ENCODE measurements at regions not wholly inside any gene's neighbourhood (a gene's known extent, or its start where the extent isn't known, plus 50 kb on each side); places are given as distances from the start of the nearest gene placed in this dataset.
"Not testable (repeated sequence)": the region's sequence is repeated elsewhere in the genome, so short reads cannot be mapped to it uniquely, and the experiment has no call there.

DNA sequence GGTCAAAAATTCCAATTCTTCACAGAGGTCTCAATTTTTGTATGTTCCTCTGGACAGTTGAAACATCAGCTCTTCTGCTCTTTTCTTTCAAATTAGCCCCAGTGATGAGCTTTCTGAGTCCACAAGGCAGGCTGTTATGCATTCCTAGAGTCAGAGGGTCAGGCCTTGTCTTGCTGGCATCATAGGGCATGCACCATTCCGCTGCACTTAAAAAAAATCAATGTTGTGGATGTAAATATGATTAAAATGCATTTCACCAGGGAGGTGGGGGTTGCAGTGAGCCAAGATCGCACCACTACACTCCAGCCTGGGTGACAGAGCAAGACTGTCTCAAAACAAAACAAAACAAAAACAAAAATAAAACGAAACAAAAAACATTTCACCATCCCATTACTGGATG, 465.3 kb downstream of the EIPR1 start:
- Histone ChIP-seq H3K9ac (ENCODE audit: low read length) (no peak overlapping the region), H3K27me3 (ENCODE audit: control insufficient read depth, insufficient read depth, low read length) (no peaks in the 10 kb centered on the region), H3K36me3 (ENCODE audit: control insufficient read depth, insufficient read depth, low read length) (no peaks in the 10 kb centered on the region), H3K4me1 (ENCODE audit: control insufficient read depth, insufficient read depth, low read length) (no peaks in the 10 kb centered on the region), H3K4me3 (ENCODE audit: low read length) (no peak overlapping the region), H3K27ac (ENCODE audit: low read depth, low read length) (no peak overlapping the region)

DNA sequence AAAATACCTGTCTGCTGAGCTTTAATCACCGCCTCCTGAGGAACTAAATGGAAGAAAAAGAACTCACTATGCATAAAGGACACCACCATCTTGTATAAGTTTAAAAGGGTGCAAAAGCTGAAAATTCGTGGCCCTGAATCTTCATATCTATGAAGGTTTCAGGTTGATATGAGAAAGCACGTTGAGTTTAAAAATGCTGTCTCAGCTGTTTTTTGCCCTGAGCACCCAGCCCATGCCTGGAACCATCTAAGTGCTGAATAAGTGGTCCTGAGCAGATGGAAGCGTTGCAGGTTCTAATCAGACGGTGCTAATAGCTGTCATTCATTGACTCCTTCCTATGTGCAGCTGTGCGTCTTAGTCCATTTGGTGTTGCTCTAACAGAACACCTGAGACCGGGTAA, 467.4 kb downstream of the EIPR1 start:
- Histone ChIP-seq H3K36me3 (ENCODE audit: control insufficient read depth, insufficient read depth, low read length) (no peaks in the 10 kb centered on the region), H3K9ac (ENCODE audit: low read length) (no peak overlapping the region), H3K27me3 (ENCODE audit: control insufficient read depth, insufficient read depth, low read length) (no peaks in the 10 kb centered on the region), H3K27ac (ENCODE audit: low read depth, low read length) (no peak overlapping the region), H3K4me1 (ENCODE audit: control insufficient read depth, insufficient read depth, low read length) (no peaks in the 10 kb centered on the region), H3K4me3 (ENCODE audit: low read length) (no peak overlapping the region)

DNA sequence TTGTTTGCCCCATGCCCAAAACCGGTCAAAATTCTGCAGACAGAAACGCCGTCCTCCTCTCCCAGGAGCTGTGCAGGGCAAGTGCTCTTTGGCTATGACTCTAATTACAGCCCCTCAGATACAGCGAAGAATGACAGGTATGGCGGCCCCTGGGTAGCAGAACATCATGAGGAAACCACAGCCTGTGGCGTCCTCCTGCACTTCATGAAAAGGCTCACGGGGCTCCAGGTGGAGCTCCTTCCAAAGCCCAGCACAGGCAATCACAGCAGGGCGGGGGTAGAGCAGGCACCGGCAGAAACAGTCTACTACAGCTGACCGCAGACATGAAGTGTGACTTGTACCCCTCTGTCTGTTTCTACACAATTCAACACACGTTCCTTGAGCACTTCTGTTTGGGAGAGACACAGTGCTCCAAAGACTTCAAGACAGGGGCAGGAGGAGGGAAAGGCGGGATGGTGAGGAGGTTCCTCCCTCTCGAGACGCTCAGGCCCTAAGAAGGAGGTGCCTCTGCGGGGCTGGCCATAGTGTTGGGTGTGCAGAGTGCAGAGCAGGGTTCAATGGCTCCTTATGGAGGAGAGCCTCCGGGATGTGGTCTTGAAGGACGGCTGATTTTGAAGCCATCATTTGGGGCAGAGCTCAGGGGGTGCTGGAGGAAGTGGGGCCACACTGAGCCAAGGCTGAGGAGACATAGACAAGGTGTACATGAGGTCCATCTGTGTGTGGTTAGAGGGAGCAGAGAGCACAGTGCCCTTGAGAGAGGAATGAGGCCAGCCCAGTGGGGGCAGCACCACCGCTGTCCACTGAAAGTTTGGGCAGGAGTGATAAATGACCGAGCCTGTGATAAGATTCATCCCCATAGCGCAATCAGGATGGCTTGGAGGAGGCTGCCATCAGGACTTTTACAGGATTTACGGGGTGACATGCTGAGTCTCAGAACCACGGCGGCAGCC, 468.3 kb downstream of the EIPR1 start:
- Histone ChIP-seq H3K4me3 (ENCODE audit: low read length) (no peak overlapping the region), H3K4me1 (ENCODE audit: control insufficient read depth, insufficient read depth, low read length) (no peaks in the 10 kb centered on the region), H3K27ac (ENCODE audit: low read depth, low read length) (no peak overlapping the region), H3K36me3 (ENCODE audit: control insufficient read depth, insufficient read depth, low read length) (no peaks in the 10 kb centered on the region), H3K27me3 (ENCODE audit: control insufficient read depth, insufficient read depth, low read length) (no peaks in the 10 kb centered on the region), H3K9ac (ENCODE audit: low read length) (no peak overlapping the region)

DNA sequence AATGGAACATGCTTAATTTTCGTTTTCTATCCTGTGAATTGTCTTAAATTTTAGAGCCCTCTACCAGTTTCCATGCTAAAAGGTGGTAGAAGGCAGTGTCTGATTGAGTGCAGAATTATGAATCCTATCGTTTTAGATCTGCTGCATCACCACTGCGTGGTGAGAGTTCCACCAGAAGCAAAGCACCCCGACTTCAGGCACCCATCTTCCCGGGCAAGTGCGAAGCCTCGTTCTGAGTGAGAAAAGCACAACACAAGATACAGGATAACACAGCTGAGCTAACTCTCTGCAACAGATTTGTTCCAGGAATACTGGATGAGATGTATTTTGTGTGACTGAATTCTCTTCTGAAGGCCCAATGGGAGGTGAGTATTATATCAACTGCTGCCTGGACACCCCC, 471.5 kb downstream of the EIPR1 start:
- Histone ChIP-seq H3K27ac (ENCODE audit: low read depth, low read length) (no peak overlapping the region), H3K27me3 (ENCODE audit: control insufficient read depth, insufficient read depth, low read length) (no peaks in the 10 kb centered on the region), H3K36me3 (ENCODE audit: control insufficient read depth, insufficient read depth, low read length) (no peaks in the 10 kb centered on the region), H3K4me1 (ENCODE audit: control insufficient read depth, insufficient read depth, low read length) (no peaks in the 10 kb centered on the region), H3K4me3 (ENCODE audit: low read length) (no peak overlapping the region), H3K9ac (ENCODE audit: low read length) (no peak overlapping the region)

DNA sequence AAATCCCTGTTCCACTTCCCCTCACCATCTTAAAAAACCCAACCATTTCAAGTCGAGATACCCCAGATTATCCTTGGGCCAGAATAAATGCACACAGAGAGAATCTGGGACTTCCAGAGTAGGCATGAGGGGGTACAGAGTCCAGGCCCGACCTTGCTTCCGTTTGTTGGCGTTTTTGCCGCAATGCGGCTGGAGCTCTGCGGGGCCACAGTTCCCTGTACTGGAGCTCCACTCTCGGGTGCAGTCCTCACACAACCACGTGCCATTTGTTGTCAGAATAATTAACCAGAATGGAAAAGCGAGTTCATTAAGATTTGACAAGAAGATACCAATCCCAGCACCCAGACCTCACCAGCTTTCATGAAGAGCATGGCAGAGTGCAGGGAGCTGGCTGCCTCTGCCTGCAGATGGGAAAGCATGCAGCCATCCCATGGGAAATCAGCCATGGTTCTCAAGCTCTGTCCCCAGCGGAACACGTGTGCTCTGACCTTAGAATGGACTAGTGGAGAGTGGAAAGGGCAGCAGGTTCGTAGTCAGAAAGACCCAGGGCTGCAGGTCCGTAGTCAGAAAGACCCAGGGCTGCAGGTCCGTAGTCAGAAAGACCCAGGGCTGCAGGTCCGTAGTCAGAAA, 472.8 kb downstream of the EIPR1 start:
- Histone ChIP-seq H3K27ac (ENCODE audit: low read depth, low read length) (no peak overlapping the region), H3K36me3 (ENCODE audit: control insufficient read depth, insufficient read depth, low read length) (no peaks in the 10 kb centered on the region), H3K9ac (ENCODE audit: low read length) (no peak overlapping the region), H3K4me3 (ENCODE audit: low read length) (no peak overlapping the region), H3K27me3 (ENCODE audit: control insufficient read depth, insufficient read depth, low read length) (no peaks in the 10 kb centered on the region), H3K4me1 (ENCODE audit: control insufficient read depth, insufficient read depth, low read length) (no peaks in the 10 kb centered on the region)

DNA sequence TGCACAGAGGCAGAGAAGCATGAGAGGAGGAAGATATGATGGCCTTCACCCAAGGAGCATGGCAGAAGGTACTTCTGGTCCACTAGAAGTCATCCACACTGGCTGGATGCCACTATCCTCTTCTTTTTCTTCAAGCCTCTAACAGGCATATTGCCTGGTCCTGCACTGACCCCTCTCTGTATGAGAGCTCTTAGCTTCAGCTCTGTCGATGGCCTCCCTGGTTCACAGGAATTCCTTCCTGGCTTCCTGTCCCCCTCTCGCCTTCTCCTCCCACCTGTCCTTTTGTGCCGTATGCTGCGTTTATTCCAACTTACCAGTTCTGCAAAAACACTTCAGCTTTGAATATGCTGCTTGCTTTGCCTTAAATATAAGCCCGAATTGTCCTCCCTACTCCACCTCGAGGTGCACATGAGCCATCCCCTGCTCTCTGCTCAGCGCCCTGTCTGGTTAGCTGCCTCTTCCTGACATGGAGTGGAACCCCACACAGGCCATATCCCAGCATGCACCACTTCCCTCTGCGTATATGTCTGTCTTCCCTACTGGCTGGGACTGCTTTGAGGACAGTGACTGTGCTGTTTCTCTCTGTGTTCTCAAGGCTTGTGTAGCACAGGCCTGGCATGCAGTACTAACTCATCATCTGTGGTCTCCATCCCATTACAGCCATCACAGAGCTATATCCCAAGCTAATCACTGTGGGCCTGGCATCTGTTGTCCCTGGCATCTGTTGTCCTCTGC, 474.9 kb downstream of the EIPR1 start:
- no peak overlapping the region for H3K9ac ChIP-seq (ENCODE audit: low read length)
- H3K27ac ChIP-seq (ENCODE audit: low read depth, low read length): no peak overlapping the region
- H3K4me1 ChIP-seq (ENCODE audit: control insufficient read depth, insufficient read depth, low read length): no peaks in the 10 kb centered on the region
- H3K4me3 ChIP-seq (ENCODE audit: low read length): no peak overlapping the region
- H3K36me3 ChIP-seq (ENCODE audit: control insufficient read depth, insufficient read depth, low read length): no peaks in the 10 kb centered on the region
- no peaks in the 10 kb centered on the region for H3K27me3 ChIP-seq (ENCODE audit: control insufficient read depth, insufficient read depth, low read length)

DNA sequence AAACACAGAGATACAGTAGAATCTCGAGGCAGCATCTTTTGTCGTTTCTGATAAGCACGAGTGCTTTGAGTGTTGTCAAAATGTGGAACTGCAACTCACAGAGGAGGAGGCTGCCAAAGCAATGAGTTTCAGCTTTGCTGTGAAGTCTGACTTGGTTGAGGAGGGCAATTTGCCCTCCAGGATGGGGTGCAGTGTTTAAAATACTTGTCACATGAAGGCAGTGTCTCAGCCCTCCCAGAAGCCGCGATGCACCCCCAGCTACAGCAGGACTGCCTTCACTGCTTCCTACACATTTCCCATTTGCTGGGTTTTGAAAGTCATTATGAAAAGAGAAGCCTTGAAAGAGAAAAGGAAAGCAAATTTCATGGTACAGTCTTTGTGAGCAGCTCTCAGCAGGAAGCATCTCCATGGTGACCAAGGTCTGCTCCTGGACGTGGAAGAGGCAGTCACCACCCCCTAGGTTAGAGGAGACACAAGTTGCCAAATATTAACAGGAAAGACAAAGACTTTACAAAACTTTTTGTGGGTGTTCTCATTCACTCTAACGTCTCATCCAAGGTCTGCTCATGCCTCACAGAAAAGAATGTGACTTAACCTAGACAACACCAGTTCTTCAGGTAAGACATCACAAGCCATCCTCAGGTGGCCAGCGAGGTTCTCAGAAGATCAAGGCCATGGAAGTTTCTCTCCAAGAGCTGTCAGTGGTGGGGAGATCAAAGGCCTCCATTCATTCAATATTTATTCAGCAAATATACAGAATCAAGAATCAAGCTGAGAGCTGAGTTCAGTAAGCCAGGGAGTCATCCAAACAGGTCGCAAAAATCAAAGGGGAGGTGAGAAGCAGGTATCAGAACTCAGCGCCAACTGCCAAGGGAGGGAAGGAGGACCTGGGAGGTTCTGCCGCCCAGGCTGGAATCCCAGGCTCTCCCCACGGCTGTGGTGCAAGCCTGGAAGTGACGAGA, 476.0 kb downstream of the EIPR1 start:
- H3K36me3 ChIP-seq (ENCODE audit: control insufficient read depth, insufficient read depth, low read length): no peaks in the 10 kb centered on the region
- no peaks in the 10 kb centered on the region for H3K27me3 ChIP-seq (ENCODE audit: control insufficient read depth, insufficient read depth, low read length)
- H3K4me3 ChIP-seq (ENCODE audit: low read length): no peak overlapping the region
- no peak overlapping the region for H3K9ac ChIP-seq (ENCODE audit: low read length)
- no peak overlapping the region for H3K27ac ChIP-seq (ENCODE audit: low read depth, low read length)
- H3K4me1 ChIP-seq (ENCODE audit: control insufficient read depth, insufficient read depth, low read length): no peaks in the 10 kb centered on the region

DNA sequence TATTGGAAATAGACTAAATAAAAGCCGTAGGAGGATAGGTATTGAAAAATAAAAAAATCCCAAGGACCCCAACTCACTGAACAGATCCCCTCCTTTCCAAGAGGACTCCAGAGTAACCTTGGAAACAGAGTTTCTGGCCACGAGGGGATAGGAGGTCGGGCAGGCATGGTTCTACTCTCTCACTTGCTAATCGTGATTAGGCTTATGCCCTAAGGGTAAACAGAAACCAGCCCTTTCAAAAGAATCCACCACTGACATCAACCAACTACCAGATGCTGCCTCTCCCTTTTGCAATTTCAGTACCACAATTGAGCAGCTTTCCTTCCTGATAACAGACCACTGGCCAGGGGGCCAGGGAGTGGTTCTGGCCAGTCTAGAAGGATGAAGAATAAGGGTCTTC, 477.8 kb downstream of the EIPR1 start:
- H3K4me1 ChIP-seq (ENCODE audit: control insufficient read depth, insufficient read depth, low read length): no peaks in the 10 kb centered on the region
- H3K27ac ChIP-seq (ENCODE audit: low read depth, low read length): no peak overlapping the region
- H3K4me3 ChIP-seq (ENCODE audit: low read length): no peak overlapping the region
- no peaks in the 10 kb centered on the region for H3K36me3 ChIP-seq (ENCODE audit: control insufficient read depth, insufficient read depth, low read length)
- H3K27me3 ChIP-seq (ENCODE audit: control insufficient read depth, insufficient read depth, low read length): no peaks in the 10 kb centered on the region
- no peak overlapping the region for H3K9ac ChIP-seq (ENCODE audit: low read length)

DNA sequence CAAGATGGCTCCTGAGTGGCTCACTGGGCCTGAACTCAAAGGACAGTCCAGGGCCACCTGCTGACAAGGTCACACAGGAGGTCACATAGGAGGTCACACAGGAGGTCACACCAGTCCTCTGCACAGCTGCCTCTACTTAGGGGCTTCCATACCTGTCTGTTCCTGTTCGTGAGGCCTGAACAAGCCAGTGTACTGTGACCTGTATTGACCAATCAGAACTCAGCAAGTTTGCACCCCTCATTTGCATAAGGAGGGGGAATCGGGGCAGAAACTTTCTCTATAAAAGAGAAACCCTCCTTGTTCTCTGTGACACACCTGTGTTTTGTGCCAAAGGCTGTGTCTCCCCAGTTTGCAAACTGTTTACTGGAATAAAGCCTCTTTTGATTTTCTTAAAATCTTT, 478.9 kb downstream of the EIPR1 start:
- Histone ChIP-seq H3K27me3 (ENCODE audit: control insufficient read depth, insufficient read depth, low read length) (no peaks in the 10 kb centered on the region), H3K4me1 (ENCODE audit: control insufficient read depth, insufficient read depth, low read length) (no peaks in the 10 kb centered on the region), H3K27ac (ENCODE audit: low read depth, low read length) (no peak overlapping the region), H3K4me3 (ENCODE audit: low read length) (no peak overlapping the region), H3K9ac (ENCODE audit: low read length) (no peak overlapping the region), H3K36me3 (ENCODE audit: control insufficient read depth, insufficient read depth, low read length) (no peaks in the 10 kb centered on the region)

DNA sequence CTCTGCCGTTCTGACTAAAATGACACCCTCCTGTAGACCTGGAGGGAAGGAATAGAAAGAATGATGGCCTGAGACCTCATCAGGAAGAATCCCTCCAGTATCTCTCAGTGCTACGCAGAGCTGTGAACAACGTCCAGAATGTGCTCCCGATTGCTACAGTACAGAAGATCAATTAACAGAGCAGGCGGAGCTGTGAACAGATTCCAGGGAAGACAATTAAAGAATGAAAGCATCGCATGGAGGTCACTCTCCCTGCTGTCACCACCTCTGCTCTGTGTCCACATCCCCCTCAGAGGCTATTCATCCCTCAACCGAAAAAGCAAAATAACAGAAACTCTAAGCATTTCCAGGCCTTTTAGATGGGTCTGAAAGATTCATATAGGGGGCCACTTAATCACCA, 481.0 kb downstream of the EIPR1 start:
- Histone ChIP-seq H3K9ac (ENCODE audit: low read length) (no peak overlapping the region), H3K4me3 (ENCODE audit: low read length) (no peak overlapping the region), H3K27ac (ENCODE audit: low read depth, low read length) (no peak overlapping the region), H3K27me3 (ENCODE audit: control insufficient read depth, insufficient read depth, low read length) (no peaks in the 10 kb centered on the region), H3K4me1 (ENCODE audit: control insufficient read depth, insufficient read depth, low read length) (no peaks in the 10 kb centered on the region), H3K36me3 (ENCODE audit: control insufficient read depth, insufficient read depth, low read length) (no peaks in the 10 kb centered on the region)

DNA sequence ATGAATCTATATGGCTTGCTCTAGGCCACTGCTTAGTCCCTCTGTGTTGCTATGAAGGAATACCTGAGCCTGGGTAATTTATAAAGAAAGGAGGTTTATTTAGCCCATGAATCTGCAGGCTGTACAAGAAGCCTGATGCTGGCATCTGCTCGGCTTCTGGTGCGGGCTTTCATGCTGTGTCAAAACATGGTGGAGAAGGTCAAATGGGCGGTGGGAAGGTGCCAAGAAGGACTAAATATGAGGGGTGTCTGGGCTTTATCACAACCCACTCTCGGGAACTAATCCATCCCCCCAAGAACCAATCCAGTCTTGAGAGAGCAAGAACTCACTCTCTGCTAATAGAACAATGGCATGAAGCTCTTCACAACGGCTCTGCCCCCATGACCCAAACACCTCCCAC, 481.6 kb downstream of the EIPR1 start:
- H3K9ac ChIP-seq (ENCODE audit: low read length): no peak overlapping the region
- H3K4me3 ChIP-seq (ENCODE audit: low read length): no peak overlapping the region
- H3K27me3 ChIP-seq (ENCODE audit: control insufficient read depth, insufficient read depth, low read length): no peaks in the 10 kb centered on the region
- no peaks in the 10 kb centered on the region for H3K4me1 ChIP-seq (ENCODE audit: control insufficient read depth, insufficient read depth, low read length)
- H3K36me3 ChIP-seq (ENCODE audit: control insufficient read depth, insufficient read depth, low read length): no peaks in the 10 kb centered on the region
- H3K27ac ChIP-seq (ENCODE audit: low read depth, low read length): no peak overlapping the region

DNA sequence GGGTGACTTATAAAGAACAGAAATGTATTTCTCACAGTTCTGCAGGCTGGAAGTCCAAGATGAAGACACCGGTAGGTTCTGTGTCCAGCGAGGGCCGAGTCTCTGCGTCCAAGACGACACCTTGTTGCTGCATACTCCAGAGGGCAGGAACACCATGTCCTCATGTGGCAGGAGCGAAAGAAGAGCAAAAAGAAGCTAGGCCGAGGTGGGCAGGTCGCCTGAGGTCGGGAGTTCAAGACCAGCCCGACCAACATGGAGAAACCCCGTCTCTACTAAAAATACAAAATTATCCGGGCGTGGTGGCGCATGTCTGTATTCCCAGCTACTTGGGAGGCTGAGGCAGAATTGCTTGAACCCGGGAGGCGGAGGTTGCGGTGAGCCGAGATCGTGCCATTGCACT, 483.6 kb downstream of the EIPR1 start:
- H3K27ac ChIP-seq (ENCODE audit: low read depth, low read length); H3K27me3 ChIP-seq (ENCODE audit: control insufficient read depth, insufficient read depth, low read length); H3K9ac ChIP-seq (ENCODE audit: low read length); H3K4me1 ChIP-seq (ENCODE audit: control insufficient read depth, insufficient read depth, low read length); H3K4me3 ChIP-seq (ENCODE audit: low read length); H3K36me3 ChIP-seq (ENCODE audit: control insufficient read depth, insufficient read depth, low read length): not testable (repeated sequence)
